ENCODE measurements at regions not wholly inside any gene's neighbourhood (a gene's known extent, or its start where the extent isn't known, plus 50 kb on each side); places are given as distances from the start of the nearest gene placed in this dataset.

GRCh38 chr4:37132975-37133360 lies 111.6 kb upstream of the NWD2 start:
- no peak overlapping the region for H3K27ac Mint-ChIP-seq (ENCODE audit: unreplicated experiment)
- no peaks in the 10 kb centered on the region for H3K27me3 Mint-ChIP-seq (ENCODE audit: unreplicated experiment)
- H3K9me3 Mint-ChIP-seq (ENCODE audit: unreplicated experiment), result no peaks in the 10 kb centered on the region
- DNase-seq (ENCODE audit: low spot score), result no peak
- H3K4me3 Mint-ChIP-seq (ENCODE audit: unreplicated experiment), result no peak overlapping the region
- no peak for TF ChIP-seq CTCF (IDR thresholded peaks at IDR 0.05; ENCODE audit: unreplicated experiment)
- no peaks in the 10 kb centered on the region for H3K36me3 Mint-ChIP-seq (ENCODE audit: low read depth, unreplicated experiment)
- no peaks in the 10 kb centered on the region for H3K4me1 Mint-ChIP-seq (ENCODE audit: unreplicated experiment)

GRCh38 chr4:37138019-37138653 lies 106.4 kb upstream of the NWD2 start:
- H3K4me1 Mint-ChIP-seq (ENCODE audit: unreplicated experiment), result peaks cover 4% of the 10 kb centered on the region
- no peaks in the 10 kb centered on the region for H3K9me3 Mint-ChIP-seq (ENCODE audit: unreplicated experiment)
- H3K27me3 Mint-ChIP-seq (ENCODE audit: unreplicated experiment), result no peaks in the 10 kb centered on the region
- no peak for TF ChIP-seq CTCF (IDR thresholded peaks at IDR 0.05; ENCODE audit: unreplicated experiment)
- H3K27ac Mint-ChIP-seq (ENCODE audit: unreplicated experiment), result no peak overlapping the region
- no peaks in the 10 kb centered on the region for H3K36me3 Mint-ChIP-seq (ENCODE audit: low read depth, unreplicated experiment)
- DNase-seq (ENCODE audit: low spot score), result no peak
- no peak overlapping the region for H3K4me3 Mint-ChIP-seq (ENCODE audit: unreplicated experiment)

GRCh38 chr4:37138789-37139188 lies 105.8 kb upstream of the NWD2 start:
- DNase-seq (ENCODE audit: low spot score), result no peak
- H3K36me3 Mint-ChIP-seq (ENCODE audit: low read depth, unreplicated experiment), result no peaks in the 10 kb centered on the region
- peaks cover 4% of the 10 kb centered on the region for H3K4me1 Mint-ChIP-seq (ENCODE audit: unreplicated experiment)
- TF ChIP-seq CTCF (IDR thresholded peaks at IDR 0.05; ENCODE audit: unreplicated experiment), result no peak
- H3K4me3 Mint-ChIP-seq (ENCODE audit: unreplicated experiment), result no peak overlapping the region
- no peak overlapping the region for H3K27ac Mint-ChIP-seq (ENCODE audit: unreplicated experiment)
- no peaks in the 10 kb centered on the region for H3K27me3 Mint-ChIP-seq (ENCODE audit: unreplicated experiment)
- H3K9me3 Mint-ChIP-seq (ENCODE audit: unreplicated experiment), result no peaks in the 10 kb centered on the region

- H3K27ac Mint-ChIP-seq (ENCODE audit: unreplicated experiment), result no peak overlapping the region
- no peaks in the 10 kb centered on the region for H3K27me3 Mint-ChIP-seq (ENCODE audit: unreplicated experiment)
- DNase-seq (ENCODE audit: low spot score), result no peak
- TF ChIP-seq CTCF (IDR thresholded peaks at IDR 0.05; ENCODE audit: unreplicated experiment), result no peak
- H3K4me1 Mint-ChIP-seq (ENCODE audit: unreplicated experiment), result peaks cover 4% of the 10 kb centered on the region
- no peak overlapping the region for H3K4me3 Mint-ChIP-seq (ENCODE audit: unreplicated experiment)
- no peaks in the 10 kb centered on the region for H3K9me3 Mint-ChIP-seq (ENCODE audit: unreplicated experiment)
- H3K36me3 Mint-ChIP-seq (ENCODE audit: low read depth, unreplicated experiment), result no peaks in the 10 kb centered on the region
Observed at GRCh38 chr4:37139987-37140386, 104.6 kb upstream of the NWD2 start.

GRCh38 chr4:37146260-37146659 lies 98.3 kb upstream of the NWD2 start:
- Mint-ChIP-seq H3K27ac (ENCODE audit: unreplicated experiment) (no peak overlapping the region), H3K9me3 (ENCODE audit: unreplicated experiment) (no peaks in the 10 kb centered on the region), H3K4me1 (ENCODE audit: unreplicated experiment) (no peaks in the 10 kb centered on the region), H3K4me3 (ENCODE audit: unreplicated experiment) (no peak overlapping the region), H3K36me3 (ENCODE audit: low read depth, unreplicated experiment) (no peaks in the 10 kb centered on the region), H3K27me3 (ENCODE audit: unreplicated experiment) (no peaks in the 10 kb centered on the region)
- no peak for TF ChIP-seq CTCF (IDR thresholded peaks at IDR 0.05; ENCODE audit: unreplicated experiment)
- DNase-seq (ENCODE audit: low spot score), result no peak
